CD4-positive, alpha-beta T cell treated with Interleukin-1 beta for 1 hour (primary cell): ENCODE measurements at regions not wholly inside any gene's neighbourhood (a gene's known extent, or its start where the extent isn't known, plus 50 kb on each side); places are given as distances from the start of the nearest gene placed in this dataset.

Experiments
- DNase-seq, 2 donors: peaks; one replicate each; pipeline ENCODE4 v3.0.0-alpha.2; 2020 to 2022

DNA sequence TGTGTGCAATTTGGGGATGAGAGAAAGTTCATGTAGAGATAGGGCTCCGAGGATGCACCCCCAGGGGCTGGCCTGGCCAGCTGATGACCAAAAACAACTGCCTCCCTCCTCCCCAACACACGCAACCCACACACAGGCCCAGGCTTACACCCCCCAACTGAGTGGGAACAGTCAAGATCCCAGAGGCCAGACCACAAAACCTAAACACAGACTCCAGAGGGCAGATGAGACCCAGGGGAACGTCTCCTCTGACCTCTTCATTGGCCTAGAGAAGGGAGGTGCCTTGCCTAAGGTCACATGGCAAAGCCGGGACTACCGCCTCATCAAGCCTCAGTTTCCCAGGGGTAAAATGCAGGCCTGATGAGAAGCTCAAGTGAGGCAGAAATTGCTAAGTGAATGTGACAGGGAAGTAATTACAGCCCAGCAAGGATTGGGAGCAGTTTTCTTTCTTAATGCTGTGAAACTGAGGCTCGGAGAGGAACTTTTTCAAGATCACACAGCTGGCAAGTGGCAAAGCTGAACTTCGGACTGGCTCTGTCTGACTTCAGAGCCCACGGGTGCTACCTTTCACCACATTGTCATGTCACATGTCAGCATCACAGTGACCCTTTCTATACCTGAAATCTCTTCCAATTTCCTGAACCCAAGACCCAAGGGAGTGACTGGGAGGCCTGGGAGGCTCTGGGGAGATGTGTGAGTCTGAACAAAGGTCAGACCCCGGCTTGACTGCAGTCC is 69.9 kb upstream of the WNT11 start:
- DNase-seq: no peak

DNA sequence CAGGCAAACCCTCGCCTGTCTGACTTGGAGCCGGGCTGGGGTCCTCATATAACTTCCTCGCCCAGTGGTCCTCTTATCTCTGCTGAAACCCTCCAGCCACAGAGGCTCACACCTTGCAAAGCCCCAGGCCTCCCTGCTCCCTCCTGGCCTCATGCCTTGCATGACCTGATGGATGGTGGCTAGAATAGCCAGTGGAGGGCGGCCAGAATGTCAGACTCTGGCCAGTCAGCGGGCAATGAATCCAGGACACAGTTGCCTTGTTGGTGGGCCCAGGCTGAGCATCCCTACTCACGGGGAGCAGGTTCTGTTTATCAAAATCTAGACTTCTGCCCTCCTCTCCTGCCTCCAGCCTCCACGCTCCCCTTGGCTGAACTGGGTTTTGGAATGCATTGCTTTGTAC is 69.1 kb upstream of the WNT11 start:
- no peak for DNase-seq

DNA sequence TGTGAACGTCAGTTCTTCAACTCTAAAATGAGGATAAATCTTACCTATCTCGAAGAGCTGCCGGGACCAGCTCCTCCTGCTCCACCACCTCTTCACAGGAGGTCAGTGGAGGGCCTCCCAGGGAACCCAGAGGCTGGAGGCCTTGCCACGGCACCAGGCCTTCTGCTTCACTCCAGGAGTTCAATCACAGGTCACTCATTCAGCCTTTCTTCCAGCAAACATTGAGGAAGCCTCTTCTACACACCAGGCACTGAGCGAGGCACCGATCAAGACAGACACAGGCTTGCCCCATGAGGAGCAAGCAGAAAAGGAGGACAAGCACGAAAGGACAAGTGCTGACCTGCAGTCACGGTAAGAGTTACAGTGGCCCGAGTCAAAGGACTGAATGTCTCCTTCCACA is 64.8 kb upstream of the WNT11 start:
- no peak for DNase-seq

DNA sequence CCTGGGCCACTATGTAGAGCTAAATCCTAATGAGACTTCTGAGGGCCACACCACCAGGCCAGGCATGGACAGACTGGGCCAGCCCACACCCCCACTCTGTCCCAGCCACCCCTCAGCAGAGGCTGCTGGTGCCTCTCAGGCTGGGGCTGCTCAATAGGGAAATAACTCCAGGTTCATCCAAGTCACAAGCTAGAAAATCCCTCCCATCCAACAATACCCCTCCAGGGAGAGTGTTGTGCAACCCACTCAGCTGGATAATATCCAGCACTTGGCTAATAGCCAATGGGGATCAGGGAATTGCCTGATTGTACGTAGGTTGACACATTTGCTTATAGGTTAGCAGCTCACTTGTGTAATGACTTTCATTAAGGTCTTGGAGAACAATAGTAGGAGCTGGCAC is 64.1 kb upstream of the WNT11 start:
- DNase-seq: no peak

DNA sequence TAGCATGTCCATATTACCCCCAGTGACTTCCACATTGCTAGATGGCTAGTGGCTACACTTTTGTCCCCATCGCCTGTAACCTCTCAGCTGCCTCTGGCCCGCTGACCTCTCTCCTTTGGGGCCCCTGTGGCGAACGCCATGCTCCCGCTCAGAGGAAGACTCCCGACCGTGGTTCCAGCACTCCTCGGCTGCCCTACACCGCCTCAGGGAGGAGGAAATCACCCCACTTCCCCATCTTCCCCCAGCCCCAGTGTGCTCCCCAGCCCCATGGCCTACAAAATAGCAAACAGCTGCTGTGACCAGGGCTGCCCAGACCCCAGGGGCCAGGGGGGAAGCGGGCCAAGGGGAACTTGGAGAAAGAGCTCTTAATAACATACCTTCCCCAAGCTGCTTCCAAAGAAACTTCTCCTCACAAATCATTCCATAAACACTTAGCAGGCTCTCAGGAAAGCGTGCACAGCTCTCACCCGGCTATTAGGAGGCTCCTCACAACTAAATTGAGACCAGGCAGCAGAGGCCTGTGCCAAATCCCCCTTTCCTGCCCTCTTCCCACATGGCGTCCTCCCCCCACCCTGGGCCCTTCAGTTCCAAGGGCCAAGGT is 63.5 kb upstream of the WNT11 start:
- DNase-seq: no peak

DNA sequence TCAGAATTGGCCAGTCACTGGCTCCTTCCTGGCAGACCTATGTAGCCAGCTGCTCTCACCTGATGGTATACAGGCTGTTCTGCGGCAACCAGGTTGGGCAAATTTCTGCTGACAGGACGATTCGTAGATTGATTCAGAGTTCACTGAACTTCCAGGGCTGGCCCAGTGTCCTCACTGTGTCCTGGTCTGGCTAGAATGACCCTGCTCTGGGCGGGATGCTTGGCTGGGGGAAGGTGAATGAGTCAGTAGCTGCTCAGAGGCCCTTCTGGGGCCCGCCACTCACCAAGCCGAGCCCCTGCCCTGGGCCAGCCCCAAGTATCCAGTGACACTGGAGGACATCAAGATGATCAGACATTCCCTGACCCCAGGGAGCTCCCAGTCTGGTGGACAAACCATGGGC is 62.9 kb upstream of the WNT11 start:
- DNase-seq: no peak

DNA sequence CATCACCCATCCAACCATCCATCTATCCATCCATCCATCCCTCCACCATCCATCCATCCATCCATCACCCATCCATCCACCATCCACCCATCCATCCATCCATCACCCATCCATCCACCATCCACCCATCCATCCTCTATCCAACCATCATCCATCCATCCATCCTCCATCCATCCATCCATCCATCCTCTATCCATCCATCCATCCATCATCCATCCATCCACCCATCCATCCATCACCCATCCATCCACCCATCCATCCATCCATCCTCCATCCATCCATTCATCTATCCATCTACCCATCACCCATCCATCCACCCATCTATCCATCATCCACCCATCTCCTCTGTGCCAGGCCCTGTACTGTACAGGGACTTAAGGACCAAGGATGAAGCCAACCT is 62.2 kb upstream of the WNT11 start:
- no peak for DNase-seq

DNA sequence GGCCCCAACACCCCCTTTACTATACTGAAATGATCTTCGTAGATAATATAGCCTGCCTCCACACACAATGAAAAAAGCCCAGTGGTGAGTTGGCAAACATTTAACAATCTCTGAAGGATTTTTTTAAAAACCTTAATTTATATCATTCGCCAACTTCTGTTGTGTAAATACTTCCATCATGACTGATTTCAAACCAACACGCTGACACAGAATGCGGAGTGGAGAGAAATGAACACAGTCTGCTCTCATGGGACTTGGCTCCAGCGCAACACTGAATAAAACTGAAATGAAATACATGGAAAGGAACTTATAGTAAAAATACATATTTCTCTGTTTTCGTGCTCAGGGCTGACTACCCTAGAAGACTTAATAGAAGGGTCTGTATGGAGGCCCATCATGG is 61.3 kb upstream of the WNT11 start:
- DNase-seq: no peak

DNA sequence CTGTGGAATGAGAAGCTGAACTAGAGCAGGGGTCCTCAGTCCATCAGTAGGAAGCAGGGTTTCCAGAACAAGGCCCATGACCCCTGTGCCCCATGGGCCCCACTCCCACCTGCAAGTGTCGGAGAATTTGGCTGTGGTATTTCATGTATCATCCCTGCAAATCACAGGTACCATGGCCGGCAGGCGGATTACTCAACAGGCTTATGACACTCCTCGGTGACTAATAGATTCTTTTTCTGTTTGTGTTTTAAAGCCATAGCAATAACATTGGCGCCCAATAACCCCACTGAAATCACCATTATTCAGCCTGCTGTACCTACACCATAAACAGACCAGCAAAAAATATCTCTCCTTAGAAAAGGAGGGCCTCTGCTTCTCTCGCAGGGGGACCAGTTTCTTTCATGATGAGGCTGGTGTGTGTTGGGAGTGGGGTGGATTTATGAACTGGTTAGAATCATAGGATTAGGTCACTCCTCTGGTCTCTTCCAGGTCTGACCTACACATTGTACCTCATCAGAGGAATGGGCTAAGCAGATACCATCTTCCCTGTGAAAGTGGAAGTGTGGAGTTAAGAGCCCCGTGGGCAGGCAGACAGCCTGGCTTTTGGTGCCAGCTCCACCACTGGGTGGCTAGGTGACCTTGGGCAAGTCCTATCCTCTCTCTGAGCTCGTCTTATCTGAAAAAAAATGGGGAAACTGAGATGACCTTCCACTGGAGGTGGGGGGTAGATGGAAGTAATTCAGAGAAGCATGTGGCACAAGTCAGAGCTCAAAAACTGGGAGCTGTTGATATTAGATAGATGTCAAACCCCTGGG is 60.2 kb upstream of the WNT11 start:
- no peak for DNase-seq

DNA sequence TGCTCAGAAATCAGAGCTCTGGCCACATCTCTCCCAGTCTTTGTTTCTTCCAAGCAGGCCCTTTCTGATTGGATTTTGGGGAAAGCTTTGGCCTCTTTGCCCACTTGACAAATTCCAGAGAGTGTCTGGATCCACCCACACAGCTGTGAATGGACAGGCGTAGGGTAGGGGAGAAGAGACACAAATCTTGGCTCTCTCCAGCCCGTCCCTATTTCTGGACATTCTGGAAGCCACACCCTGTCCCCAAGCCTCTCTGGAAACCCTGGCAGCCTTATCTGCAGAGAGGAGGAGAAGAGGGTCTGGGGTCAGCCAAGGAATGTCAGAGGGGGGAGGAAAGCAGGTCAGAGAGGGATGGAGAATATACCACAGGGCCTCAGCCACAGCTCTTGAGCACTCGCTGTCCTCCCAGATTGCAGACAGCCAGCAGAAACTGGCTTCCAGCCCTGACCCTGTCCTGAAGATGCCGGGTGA is 59.5 kb upstream of the WNT11 start:
- DNase-seq: no peak

DNA sequence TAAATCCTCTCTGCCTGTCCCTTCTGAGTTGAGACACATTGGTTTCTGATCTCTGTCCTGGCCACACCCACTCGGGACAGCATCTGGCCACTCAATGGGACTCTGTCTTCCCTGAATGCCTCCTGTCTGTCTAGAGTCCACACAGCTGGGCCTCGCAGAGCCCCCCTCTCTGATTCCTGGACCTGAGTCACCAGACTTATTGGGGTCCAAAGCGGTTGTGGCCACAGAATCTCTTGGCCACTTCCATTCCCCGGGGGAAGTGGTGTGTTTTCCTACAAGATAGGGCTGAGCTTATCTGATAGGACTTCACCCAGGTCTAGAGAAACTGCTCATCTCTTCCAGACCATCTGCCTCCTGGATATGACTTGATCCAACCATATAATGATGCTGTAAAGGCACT is 57.4 kb upstream of the WNT11 start:
- no peak for DNase-seq

DNA sequence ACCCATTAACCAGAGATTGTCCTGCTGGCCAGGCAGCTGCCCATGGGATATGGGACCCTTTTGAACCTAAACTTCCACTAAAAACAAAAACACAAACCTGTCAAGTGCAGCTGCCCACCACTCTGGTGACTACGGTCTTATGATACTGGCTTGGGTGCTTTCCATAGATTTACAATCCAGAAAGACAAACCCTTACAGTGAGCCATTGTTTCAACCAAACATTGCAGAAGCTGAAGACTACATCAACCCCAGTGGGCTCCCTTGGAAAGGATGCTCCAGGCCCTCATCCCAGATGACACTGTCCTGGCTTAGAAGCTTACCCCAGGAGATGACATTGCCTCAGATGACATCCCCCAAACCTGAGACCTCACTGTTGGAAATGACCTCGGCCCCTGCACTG is 56.9 kb upstream of the WNT11 start:
- no peak for DNase-seq

DNA sequence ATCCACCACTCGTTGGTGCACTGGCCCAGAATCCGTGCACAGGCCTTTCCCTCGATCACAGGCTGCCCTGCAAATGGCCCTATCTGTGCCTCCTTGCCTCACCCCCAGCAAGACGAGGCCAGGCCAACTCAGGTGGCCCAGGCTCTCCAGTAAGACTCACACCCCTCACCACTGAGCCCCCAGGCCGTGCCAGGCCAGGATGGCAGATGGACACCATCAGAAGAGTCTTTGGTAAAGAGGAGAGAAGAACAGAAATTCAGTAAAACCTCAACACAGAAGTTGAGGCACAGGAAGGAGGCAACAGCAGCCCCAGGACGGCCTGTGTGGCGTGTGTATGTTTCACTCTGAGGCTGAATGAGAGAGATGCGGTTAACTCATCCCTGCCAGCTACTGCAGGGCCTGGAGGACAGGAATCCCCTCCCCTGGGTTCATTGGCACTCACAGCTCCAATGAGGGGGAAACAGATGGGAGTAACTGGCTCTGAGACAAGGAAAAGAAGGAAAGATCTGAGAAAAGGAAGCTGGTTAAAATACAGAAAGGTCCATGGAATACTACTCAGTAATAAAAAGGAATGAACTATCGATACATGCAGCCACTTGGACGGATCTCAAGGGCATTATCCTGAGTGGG is 54.1 kb upstream of the WNT11 start:
- DNase-seq: no peak

DNA sequence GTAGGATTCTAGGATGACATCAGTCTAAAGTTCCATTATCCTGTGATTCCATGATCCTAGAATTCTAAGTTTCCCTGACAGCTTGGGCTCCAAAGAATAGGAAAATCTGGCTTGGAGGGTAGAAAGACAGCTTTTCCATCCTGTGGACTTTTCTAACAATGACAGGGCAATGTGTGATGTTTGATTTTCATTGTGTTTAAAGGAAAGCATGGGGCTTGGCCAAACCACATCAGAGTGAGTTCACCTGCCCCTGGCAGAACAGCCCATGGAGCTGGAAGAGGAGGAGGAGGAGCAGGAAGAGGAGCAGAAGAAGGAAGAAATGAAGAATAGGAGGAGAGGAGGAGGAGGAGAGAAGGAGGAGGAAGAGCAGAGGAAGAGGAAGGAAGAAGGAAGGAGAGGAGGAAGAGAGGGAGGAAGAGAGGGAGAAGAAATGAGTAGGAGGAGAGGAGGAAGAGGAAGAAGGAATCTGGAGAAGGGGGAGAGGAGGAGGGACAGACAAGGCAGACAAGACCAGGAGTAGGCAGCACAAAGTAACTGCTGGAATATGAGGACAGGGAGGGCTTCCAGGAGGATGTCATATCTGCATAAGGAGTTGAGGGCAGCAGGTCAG is 53.1 kb upstream of the WNT11 start:
- DNase-seq: no peak

DNA sequence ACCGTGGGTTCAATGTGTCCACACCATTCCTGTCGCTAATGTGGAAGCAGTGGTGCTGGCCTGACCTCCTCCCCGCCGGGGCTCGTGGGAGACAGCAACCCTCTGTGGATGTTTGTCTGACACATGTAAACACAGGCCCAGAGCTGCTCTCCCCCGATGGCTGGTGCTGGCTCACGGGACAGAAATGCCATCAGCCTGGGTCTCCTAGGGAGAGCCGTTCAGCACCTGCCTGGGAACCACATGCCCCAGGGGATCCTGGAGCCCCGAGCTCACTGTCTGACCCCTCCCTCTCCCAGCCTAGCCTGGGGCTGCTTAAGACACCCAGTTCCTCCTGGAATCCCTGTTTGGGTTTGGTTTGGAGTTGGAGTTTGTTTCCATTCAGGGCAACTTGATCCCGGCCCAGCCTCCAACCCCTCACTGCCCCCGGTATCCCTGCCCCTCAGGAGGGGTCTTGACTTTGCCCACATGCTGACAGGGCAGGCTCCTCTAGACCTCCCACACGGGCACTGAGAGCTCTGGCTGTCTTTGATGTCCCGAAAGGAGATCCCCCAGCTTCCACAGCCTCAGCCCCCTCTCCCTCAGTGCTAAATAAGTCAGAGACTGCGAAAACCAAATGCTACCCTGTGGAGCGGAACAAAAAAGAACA is 50.9 kb upstream of the WNT11 start:
- DNase-seq: no peak

DNA sequence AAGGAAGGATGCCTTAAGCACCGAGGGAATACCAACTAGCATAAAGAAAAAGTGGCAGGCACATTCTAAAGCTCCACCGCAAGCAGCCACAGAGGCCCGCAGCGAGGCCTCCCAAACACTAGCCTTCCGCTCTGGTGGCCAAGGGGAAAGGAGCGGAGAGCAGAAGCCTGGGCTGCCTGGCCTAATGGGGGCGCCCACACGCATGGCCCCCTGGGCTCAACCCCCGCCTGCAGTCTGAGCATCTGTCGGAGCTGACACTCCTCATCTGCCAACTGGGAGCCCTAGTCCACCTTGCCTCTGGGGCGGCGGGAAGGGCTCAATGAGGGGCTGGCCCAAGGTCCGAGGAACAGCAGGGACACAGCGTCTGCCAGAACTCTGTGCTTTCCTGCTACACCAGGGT is 50.1 kb upstream of the WNT11 start:
- DNase-seq: no peak
